ENCODE measurements at regions not wholly inside any gene's neighbourhood (a gene's known extent, or its start where the extent isn't known, plus 50 kb on each side); places are given as distances from the start of the nearest gene placed in this dataset.
"Not testable (repeated sequence)": the region's sequence is repeated elsewhere in the genome, so short reads cannot be mapped to it uniquely, and the experiment has no call there.

GRCh38 chr2:125324273-125324672 lies 1299.2 kb downstream of the CNTNAP5 start:
- H3K4me1 ChIP-seq (ENCODE audit: control insufficient read depth, insufficient read depth, low read length): no peaks in the 10 kb centered on the region
- no peaks in the 10 kb centered on the region for H3K9me3 ChIP-seq (replicated peaks; ENCODE audit: control insufficient read depth, low read depth, low read length)
- H3K4me3 ChIP-seq (ENCODE audit: low read length): no peak overlapping the region
- no peak overlapping the region for H3K27ac ChIP-seq (ENCODE audit: low read length)
- H3K36me3 ChIP-seq (ENCODE audit: control insufficient read depth, insufficient read depth, low read length): no peaks in the 10 kb centered on the region
- H3K27me3 ChIP-seq (ENCODE audit: control insufficient read depth, insufficient read depth, low read length): no peaks in the 10 kb centered on the region
- no peak for DNase-seq

- Histone ChIP-seq H3K27me3 (ENCODE audit: control insufficient read depth, insufficient read depth, low read length) (no peaks in the 10 kb centered on the region), H3K4me1 (ENCODE audit: control insufficient read depth, insufficient read depth, low read length) (no peaks in the 10 kb centered on the region)
Observed at GRCh38 chr2:125330133-125330532, 1305.0 kb downstream of the CNTNAP5 start.

GRCh38 chr2:125341353-125341752 lies 1314.6 kb upstream of the GYPC start:
- H3K4me1 ChIP-seq (ENCODE audit: control insufficient read depth, insufficient read depth, low read length): no peaks in the 10 kb centered on the region
- DNase-seq: no peak
- no peak overlapping the region for H3K27ac ChIP-seq (ENCODE audit: low read length)
- H3K27me3 ChIP-seq (ENCODE audit: control insufficient read depth, insufficient read depth, low read length): no peaks in the 10 kb centered on the region
- no CpG with 5 or more reads among the region's 5 CpGs for WGBS (ENCODE audit: insufficient coverage)
- H3K36me3 ChIP-seq (ENCODE audit: control insufficient read depth, insufficient read depth, low read length): no peaks in the 10 kb centered on the region
- H3K9me3 ChIP-seq (replicated peaks; ENCODE audit: control insufficient read depth, low read depth, low read length): peaks cover 2% of the 10 kb centered on the region
- no peak overlapping the region for H3K4me3 ChIP-seq (ENCODE audit: low read length)

More at GRCh38 chr2:125330133-125330532, 1305.0 kb downstream of the CNTNAP5 start:
- Histone ChIP-seq H3K9me3 (replicated peaks; ENCODE audit: control insufficient read depth, low read depth, low read length) (peaks cover 2% of the 10 kb centered on the region), H3K27ac (ENCODE audit: low read length) (no peak overlapping the region), H3K4me3 (ENCODE audit: low read length) (no peak overlapping the region), H3K36me3 (ENCODE audit: control insufficient read depth, insufficient read depth, low read length) (no peaks in the 10 kb centered on the region)
- no peak for DNase-seq

- H3K27ac ChIP-seq (ENCODE audit: low read length); H3K9me3 ChIP-seq (replicated peaks; ENCODE audit: control insufficient read depth, low read depth, low read length); H3K27me3 ChIP-seq (ENCODE audit: control insufficient read depth, insufficient read depth, low read length); DNase-seq; H3K36me3 ChIP-seq (ENCODE audit: control insufficient read depth, insufficient read depth, low read length); H3K4me1 ChIP-seq (ENCODE audit: control insufficient read depth, insufficient read depth, low read length); H3K4me3 ChIP-seq (ENCODE audit: low read length): not testable (repeated sequence)
- no CpG with 5 or more reads among the region's 12 CpGs for WGBS (ENCODE audit: insufficient coverage)
Observed at GRCh38 chr2:125353542-125353941, 1302.4 kb upstream of the GYPC start.

GRCh38 chr2:125364192-125364983 lies 1291.6 kb upstream of the GYPC start:
- Histone ChIP-seq H3K4me3 (ENCODE audit: low read length) (no peak overlapping the region), H3K36me3 (ENCODE audit: control insufficient read depth, insufficient read depth, low read length) (no peaks in the 10 kb centered on the region), H3K27me3 (ENCODE audit: control insufficient read depth, insufficient read depth, low read length) (no peaks in the 10 kb centered on the region), H3K27ac (ENCODE audit: low read length) (no peak overlapping the region), H3K9me3 (replicated peaks; ENCODE audit: control insufficient read depth, low read depth, low read length) (no peaks in the 10 kb centered on the region), H3K4me1 (ENCODE audit: control insufficient read depth, insufficient read depth, low read length) (no peaks in the 10 kb centered on the region)
- WGBS (ENCODE audit: insufficient coverage): no CpG with 5 or more reads among the region's 2 CpGs
- DNase-seq: no peak

- WGBS (ENCODE audit: insufficient coverage): no CpG with 5 or more reads among the region's 1 CpG
- H3K27me3 ChIP-seq (ENCODE audit: control insufficient read depth, insufficient read depth, low read length): no peaks in the 10 kb centered on the region
- H3K27ac ChIP-seq (ENCODE audit: low read length): no peak overlapping the region
- H3K4me3 ChIP-seq (ENCODE audit: low read length): no peak overlapping the region
- no peaks in the 10 kb centered on the region for H3K4me1 ChIP-seq (ENCODE audit: control insufficient read depth, insufficient read depth, low read length)
- no peaks in the 10 kb centered on the region for H3K9me3 ChIP-seq (replicated peaks; ENCODE audit: control insufficient read depth, low read depth, low read length)
- H3K36me3 ChIP-seq (ENCODE audit: control insufficient read depth, insufficient read depth, low read length): no peaks in the 10 kb centered on the region
- DNase-seq: no peak
Observed at GRCh38 chr2:125364984-125365265, 1291.0 kb upstream of the GYPC start.

GRCh38 chr2:125371867-125372266 lies 1284.1 kb upstream of the GYPC start:
- Histone ChIP-seq H3K27me3 (ENCODE audit: control insufficient read depth, insufficient read depth, low read length) (no peaks in the 10 kb centered on the region), H3K36me3 (ENCODE audit: control insufficient read depth, insufficient read depth, low read length) (no peaks in the 10 kb centered on the region), H3K9me3 (replicated peaks; ENCODE audit: control insufficient read depth, low read depth, low read length) (peaks cover 2% of the 10 kb centered on the region), H3K4me1 (ENCODE audit: control insufficient read depth, insufficient read depth, low read length) (no peaks in the 10 kb centered on the region), H3K27ac (ENCODE audit: low read length) (no peak overlapping the region), H3K4me3 (ENCODE audit: low read length) (no peak overlapping the region)
- no peak for DNase-seq

GRCh38 chr2:125373293-125373692 lies 1282.7 kb upstream of the GYPC start:
- Histone ChIP-seq H3K36me3 (ENCODE audit: control insufficient read depth, insufficient read depth, low read length) (no peaks in the 10 kb centered on the region), H3K27me3 (ENCODE audit: control insufficient read depth, insufficient read depth, low read length) (no peaks in the 10 kb centered on the region), H3K4me1 (ENCODE audit: control insufficient read depth, insufficient read depth, low read length) (no peaks in the 10 kb centered on the region), H3K9me3 (replicated peaks; ENCODE audit: control insufficient read depth, low read depth, low read length) (peaks cover 2% of the 10 kb centered on the region), H3K4me3 (ENCODE audit: low read length) (no peak overlapping the region), H3K27ac (ENCODE audit: low read length) (no peak overlapping the region)
- no peak for DNase-seq
- WGBS (ENCODE audit: insufficient coverage): no CpG with 5 or more reads among the region's 1 CpG

GRCh38 chr2:125386074-125386473 lies 1269.9 kb upstream of the GYPC start:
- H3K4me3 ChIP-seq (ENCODE audit: low read length): no peak overlapping the region
- no peak overlapping the region for H3K27ac ChIP-seq (ENCODE audit: low read length)
- H3K27me3 ChIP-seq (ENCODE audit: control insufficient read depth, insufficient read depth, low read length): no peaks in the 10 kb centered on the region
- no peaks in the 10 kb centered on the region for H3K36me3 ChIP-seq (ENCODE audit: control insufficient read depth, insufficient read depth, low read length)
- peaks cover 3% of the 10 kb centered on the region for H3K9me3 ChIP-seq (replicated peaks; ENCODE audit: control insufficient read depth, low read depth, low read length)
- no peak for DNase-seq
- H3K4me1 ChIP-seq (ENCODE audit: control insufficient read depth, insufficient read depth, low read length): no peaks in the 10 kb centered on the region
- WGBS (ENCODE audit: insufficient coverage): 76% methylated on average over 7 of the region's 7 CpGs

GRCh38 chr2:125397535-125398251 lies 1258.3 kb upstream of the GYPC start:
- no peak overlapping the region for H3K27ac ChIP-seq (ENCODE audit: low read length)
- H3K27me3 ChIP-seq (ENCODE audit: control insufficient read depth, insufficient read depth, low read length): no peaks in the 10 kb centered on the region
- no peaks in the 10 kb centered on the region for H3K4me1 ChIP-seq (ENCODE audit: control insufficient read depth, insufficient read depth, low read length)
- no peak overlapping the region for H3K4me3 ChIP-seq (ENCODE audit: low read length)
- DNase-seq: no peak
- H3K36me3 ChIP-seq (ENCODE audit: control insufficient read depth, insufficient read depth, low read length): no peaks in the 10 kb centered on the region
- 94% methylated on average over 3 of the region's 4 CpGs for WGBS (ENCODE audit: insufficient coverage)
- H3K9me3 ChIP-seq (replicated peaks; ENCODE audit: control insufficient read depth, low read depth, low read length): peaks cover 2% of the 10 kb centered on the region
